GM19452 (cell line): ENCODE measurements at regions not wholly inside any gene's neighbourhood (a gene's known extent, or its start where the extent isn't known, plus 50 kb on each side); places are given as distances from the start of the nearest gene placed in this dataset.
"Not testable (repeated sequence)": the region's sequence is repeated elsewhere in the genome, so short reads cannot be mapped to it uniquely, and the experiment has no call there.

Experiments
- ATAC-seq: cut with Tn5 transposase; IDR thresholded peaks from one replicate; pipeline ENCODE4 v1.9.1; 2021; ENCODE audit not compliant: unreplicated experiment

DNA sequence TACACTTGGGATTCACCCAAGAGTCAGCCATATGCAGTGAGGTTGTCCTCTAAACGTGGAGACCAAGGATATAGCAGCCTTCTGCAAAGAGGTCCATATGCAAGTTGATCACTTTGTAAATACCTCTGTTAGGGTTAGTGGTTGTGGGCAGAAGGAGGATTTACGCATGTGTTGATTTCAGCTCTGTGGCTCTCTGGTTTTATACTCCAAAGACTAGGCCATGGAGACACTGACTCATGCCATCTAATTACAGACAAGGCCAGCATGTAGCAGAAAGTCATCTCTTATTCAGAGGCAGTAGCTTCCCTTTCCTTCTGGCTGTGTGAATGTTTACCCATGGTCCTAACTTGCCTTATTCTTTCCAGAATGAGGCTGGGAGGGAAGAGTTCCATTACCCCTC, 140.9 kb upstream of the GOLGA6L4 start:
- ATAC-seq, result not testable (repeated sequence)

DNA sequence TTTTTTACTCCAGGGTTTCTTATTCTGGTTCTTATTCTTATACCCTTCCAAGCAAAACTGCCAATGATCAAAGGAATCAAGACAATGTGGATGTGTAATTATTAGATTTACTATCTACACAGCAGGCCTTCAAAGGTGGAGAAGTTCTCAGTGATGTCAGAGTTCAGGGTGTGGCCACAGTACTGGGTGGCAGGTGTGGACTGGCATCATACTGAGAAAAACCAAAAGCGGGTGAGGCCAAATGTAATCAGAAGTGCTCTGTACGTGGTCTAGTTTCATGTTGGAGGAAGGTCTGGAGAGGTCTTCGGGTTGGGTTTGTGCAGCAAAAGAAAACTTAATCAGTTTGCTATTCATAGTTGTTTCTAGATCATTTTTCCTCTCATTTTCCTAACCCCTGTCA, 138.5 kb upstream of the GOLGA6L4 start:
- not testable (repeated sequence) for ATAC-seq

DNA sequence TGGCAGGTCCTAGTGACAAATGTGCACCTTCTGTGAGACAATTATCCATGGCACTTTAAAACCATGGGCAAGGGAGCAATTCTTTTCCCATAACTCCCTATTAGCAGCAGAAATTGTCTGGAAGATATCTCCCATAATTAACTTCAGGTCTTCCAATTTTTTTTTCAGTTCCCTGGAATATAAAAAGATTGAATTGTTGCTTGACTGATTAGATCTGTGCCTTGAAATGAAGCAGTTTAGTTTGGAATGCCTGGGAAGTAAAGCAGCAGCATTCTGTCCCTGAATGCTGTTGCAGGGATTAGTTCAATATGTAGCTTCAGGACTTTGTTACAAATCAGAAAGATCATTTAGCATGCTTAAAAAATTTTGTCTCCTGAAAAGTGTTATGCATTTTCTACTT, 137.0 kb upstream of the GOLGA6L4 start:
- no peak for ATAC-seq

DNA sequence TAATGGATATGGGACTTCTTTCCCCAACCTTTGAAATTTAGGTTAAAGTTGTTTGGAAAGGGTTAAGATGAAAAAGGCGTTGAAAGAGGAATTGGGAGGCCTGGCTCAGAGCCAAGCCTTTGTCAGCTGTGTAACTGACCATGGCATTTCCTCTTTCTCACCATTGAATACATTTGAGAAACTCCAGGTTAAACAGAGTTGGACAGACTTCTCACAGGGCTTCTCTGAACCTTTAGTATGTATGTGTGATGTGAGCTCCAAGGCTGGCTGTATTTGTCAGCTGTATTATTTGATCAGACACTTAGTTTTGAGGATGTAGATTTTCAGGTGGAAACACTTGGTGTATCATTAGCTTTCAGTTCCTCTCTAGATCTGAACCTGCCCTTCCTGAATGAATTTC, 136.4 kb upstream of the GOLGA6L4 start:
- no peak for ATAC-seq

DNA sequence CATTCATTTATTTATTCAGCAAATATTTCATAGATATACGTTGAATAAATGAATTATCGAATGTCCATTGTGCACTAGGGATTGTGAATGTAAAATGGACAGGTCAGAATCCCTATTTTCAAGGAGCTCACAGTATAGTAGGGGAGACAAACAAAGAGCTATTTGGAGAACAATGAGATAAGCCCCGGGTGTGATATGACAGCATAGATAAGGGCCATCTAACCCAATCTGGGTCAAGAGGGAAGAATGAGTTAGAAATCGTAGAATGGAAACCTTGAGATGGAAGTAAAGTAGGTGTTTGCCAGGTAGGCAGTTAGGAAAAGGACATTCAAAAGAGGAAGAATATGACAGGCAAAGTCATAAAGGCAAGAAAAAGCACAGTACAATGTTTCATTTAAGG, 132.2 kb upstream of the GOLGA6L4 start:
- no peak for ATAC-seq

DNA sequence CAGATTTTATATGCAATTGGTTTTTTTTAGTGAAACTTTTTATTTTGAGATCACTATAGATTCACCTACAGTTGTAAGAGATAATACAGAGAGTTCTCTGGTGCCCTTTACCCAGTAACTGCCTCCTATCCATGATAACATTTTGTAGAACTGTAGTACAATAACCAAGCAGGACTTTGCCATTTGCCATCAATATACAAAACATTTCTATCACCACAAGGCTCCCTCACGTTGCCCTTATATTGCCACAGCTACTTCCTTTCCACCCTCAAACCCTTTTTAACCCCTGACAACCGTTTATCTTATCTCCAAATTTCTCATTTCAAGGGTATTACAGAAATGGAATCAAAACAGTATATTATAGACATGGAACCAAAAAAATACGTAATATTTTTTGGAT, 130.7 kb upstream of the GOLGA6L4 start:
- ATAC-seq, result no peak

DNA sequence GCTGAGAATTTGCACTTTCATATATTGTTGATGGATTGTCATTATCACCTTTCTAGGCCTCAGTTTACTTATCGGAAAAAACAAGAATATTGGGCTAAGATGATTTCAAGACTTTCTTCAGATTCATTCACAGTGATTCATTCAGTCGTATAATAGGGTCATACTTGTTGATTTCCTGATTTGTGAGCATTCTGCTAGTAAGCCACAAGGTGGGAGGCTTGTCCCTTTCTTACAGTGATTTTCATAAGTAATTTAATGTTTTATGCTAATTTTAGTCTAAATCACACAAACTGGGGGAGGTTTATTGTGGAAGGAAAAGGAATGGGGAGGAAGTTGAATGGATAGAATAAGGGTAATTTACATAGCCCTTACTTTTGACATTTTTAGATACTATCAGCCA, 126.8 kb upstream of the GOLGA6L4 start:
- no peak for ATAC-seq

DNA sequence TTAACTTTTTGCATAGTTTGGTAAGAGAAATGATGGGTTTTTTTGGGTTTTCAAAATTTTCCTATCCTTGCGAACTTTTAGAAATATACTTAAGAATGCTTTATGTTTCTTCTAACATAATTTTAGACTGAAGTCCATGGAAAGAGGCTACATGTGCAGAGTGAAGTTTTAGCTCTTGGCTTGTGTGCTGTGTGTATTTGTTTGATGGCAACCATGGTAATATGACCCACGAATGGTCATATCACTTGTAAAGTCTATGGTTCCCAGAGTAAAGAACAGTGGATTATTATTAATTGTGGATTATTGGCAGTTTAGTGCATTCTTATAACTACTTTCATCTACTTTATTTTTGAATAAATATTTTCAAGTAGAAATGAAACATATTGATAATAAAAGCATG, 124.0 kb upstream of the GOLGA6L4 start:
- no peak for ATAC-seq

DNA sequence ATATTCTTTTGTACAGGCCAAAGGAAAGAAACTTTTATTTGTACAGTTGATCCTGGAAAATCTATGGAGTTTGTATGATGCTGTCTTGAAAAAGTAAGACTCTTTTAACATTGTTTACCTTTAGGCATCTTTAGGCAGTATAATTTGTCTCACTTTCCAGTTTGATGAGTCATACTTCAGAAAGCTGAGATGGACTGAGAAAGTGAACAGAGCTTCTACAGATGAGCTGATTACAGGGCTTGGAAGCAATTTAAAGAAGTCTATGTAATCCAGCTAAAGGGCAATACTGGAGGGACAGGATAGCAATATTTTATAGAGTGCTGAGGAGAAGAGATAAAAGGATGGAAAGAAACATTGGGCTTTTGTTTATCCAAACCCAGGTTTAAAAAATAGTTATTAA, 123.5 kb upstream of the GOLGA6L4 start:
- no peak for ATAC-seq

DNA sequence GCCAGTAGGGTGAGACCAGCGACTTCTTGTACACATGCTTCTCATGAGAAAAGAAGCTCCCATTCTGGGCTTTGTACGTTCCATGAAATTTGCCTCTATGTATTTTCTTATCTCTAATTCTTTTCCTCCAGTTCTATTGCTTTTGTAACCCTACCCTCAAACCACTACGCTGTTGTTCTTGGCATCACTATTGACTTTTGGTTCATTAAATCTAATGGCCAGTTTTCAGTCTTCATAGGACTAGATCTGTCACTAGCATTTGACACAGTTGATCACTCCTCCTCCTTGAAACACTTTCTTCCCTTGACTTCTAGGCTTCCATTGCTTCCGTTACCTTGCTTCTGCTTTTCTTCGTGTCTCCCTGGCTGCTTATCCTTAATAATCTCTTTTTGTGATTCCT, 121.7 kb upstream of the GOLGA6L4 start:
- no peak for ATAC-seq

DNA sequence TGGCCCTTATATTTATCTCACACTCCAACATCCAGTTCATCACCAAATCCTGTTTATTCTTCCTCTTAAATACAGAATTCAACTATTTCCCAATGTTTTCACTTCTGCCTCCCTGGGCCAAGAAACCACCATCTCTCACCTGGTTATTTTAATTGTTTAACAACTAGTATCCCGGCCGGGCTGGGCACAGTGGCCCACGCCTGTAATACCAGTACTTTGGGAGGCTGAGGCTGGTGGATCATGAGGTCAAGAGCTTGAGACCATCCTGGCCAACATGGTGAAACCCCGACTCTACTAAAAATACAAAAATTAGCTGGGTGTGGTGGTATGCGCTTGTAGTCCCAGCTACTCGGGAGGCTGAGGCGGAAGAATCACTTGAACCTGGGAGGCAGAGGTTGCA, 120.9 kb upstream of the GOLGA6L4 start:
- ATAC-seq, result not testable (repeated sequence)

DNA sequence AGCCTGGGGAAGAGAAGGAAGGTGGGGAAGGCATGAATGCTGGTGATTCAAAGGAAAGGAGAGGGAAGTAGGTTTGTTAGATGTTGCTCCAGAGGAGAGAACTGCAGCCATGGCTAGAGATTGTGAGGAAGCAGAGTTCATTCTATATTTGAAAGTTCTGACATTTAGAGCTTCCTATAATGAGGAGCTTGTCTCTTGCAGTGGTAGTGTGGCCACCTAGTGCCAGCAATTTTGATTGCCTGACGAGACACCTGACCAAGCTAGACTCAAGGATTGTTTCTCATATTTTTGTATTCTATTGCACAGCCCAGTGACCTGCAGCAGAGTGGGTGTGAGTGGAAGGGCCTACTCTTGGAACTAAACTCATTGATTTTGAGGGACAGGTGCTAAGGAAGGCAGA, 116.2 kb upstream of the GOLGA6L4 start:
- not testable (repeated sequence) for ATAC-seq

DNA sequence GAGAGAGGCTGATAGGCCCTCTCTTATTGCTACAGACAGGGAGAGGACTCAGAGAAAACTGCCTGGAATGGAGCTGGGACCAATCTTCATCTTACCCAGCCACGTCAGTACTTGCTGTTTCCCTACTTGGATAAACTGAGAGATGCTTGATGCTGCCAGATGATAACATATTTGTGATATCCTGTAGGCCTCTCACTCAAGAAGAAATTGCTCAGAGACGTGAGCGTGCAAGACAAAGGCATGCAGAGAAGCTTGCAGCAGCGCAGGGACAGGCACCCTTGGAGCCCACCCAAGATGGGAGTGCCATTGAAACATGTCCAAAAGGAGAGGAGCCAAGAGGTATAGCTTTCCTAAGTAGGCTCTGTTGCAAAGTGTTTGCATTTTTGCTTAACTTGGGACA, 114.7 kb upstream of the GOLGA6L4 start:
- not testable (repeated sequence) for ATAC-seq

DNA sequence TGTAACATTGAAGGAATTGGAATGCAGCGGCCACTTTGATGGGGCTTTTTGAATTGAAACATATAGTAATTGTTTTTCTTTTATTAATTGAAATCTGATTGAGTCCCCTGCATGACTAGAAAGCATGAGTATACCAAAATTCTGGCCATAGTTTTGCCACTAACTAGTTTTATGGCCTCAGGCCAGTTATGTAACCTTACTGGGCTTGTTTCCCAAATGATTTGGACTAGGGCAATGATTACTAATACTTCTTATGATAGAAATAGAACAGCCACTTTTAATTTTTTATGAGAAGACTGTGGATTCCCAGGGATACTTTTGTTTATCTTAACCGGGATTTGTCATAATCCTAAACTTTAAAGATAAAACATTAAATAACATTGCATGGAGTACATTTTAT, 106.9 kb upstream of the GOLGA6L4 start:
- not testable (repeated sequence) for ATAC-seq

DNA sequence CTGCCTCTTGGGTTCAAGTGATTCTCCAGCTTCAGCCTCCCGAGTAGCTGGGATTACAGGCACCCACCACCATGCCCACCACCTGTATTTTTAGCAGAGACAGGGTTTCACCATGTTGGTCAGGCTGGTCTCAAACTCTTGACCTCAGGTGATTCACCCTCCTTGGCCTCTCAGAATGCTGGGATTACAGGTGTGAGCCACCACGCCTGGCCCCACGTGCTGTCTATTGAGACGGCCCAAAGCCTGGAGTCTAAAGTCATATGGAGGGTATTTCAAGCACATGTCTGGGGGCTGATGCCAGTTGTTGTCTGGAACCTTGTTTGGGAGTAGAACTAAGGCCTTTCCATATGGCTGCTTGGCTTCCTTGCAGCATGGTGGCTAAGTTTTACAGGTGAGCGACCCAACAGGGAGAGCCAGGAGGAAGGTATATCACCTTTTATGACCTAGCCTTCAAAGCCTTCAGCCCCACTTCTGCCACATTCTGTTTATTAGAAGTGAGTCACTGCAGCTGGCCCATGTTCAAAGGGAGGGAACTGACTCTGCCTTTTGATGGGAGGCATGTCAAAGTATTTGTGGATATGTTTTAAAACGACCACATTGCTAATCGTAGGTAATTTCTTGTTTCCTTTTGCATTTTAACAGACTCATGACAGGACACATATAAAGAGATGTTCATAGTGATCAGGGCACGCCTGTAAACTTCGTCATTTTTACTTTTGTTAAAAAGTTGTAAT, 105.3 kb upstream of the GOLGA6L4 start:
- ATAC-seq, result not testable (repeated sequence)

DNA sequence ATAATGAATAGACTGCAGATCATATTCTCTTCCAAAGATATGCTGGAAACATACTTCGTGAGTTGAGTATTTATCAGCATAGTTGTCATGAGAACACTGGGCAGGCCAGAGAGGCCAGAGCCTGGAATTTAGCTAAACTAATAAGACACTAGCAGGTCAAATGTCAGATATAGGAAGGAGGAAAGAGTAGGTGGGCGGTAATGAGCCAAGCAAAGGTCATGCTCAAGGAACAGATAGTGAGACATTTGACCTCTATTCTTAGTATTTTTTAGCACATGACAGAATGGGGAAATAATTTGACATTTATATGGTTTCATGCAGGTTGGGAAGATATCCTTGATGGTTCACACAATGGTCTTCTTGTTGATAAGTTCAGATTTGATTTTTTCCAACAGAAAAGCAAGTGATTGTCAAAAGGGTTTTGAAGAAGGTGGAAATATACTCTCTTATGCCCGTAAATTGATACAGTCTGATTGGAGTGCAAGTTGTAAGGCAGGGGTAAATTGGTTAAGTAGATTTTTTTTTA, 99.6 kb upstream of the GOLGA6L4 start:
- ATAC-seq, result not testable (repeated sequence)

DNA sequence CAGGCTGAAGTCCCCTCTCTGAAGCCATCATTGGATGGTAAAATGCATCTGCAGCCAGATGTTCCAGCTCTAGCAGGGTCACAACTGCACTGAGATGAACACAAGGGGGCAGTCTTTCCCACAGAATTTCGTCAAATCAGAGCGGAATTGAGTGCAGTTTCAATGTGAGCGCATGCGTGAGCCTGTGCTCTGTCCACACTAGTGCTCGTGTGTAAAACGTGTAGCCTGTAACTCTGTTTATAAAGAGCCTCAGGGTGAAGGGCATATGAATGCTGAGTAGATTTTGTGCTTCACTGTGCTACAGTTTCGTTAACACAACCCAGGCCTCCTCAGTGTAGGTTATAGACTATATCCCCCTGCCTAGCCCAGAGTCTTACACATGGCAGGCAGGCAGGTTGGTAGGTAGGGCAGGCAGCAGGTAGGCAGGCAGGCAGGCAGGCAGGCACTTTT, 92.7 kb upstream of the GOLGA6L4 start:
- ATAC-seq, result peak; percentile 95

DNA sequence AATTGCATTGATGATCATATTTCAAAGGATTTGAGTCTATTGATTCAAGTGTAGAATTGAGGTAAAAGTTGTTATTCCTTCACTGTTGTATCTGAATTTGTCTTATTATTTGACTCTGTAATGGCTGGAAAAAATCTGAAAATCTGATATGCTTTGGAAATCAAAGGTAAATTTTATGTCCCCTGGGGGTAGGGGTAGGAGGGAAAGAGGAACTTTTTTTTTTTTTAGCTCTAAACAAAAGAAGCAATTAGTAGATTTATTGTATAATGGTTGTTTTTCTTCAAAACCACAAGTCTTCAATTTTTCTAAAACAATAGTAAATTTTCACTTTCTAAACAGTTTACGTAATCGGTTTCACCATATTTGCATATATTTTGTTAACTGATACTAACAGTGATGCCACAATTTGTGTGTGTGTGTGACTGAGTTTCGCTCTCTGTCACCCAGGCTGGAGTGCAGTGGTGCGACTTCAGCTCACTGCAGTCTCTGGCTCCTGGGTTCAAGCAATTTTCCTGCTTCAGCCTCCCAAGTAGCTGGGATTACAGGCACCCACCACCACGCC, 91.7 kb upstream of the GOLGA6L4 start:
- peak; percentile 56 for ATAC-seq

DNA sequence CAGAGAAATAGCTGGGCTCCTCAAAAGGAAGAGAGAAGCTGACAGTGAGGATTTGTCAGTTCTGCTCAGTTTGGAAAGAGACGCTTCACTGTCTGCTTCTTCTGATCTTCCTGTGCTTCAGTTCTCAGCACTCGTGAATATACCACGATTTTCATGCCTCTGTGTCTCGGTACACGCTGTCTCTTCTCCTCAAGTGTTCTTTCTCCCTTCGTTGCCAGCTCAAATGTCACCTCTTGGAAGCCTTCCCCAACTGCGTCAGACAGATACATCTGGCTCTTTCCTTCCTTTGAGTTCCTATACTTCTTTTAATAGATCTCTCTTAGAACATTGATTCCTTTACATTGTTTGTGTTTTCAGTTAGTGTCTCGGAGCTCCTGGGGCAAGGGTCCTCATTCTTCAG, 90.6 kb upstream of the GOLGA6L4 start:
- ATAC-seq, result not testable (repeated sequence)

DNA sequence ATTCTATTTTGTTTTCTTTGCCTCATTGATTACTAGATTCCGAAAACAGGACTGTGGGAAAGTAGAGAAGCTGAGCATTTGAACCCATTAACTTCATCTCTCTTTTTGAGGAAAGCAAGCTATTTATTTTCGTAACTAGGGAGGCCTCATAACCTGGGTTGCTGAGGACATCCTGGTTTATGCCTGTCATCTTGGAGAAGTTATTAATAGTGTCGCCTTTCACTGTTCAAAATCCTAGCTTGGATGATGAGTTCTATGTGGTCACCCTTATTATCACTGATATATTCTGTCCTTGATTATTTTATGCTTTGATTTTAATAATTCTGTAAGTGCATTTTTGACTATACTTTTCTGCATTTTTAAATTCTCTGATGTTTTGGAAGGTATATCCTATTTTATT, 89.3 kb upstream of the GOLGA6L4 start:
- not testable (repeated sequence) for ATAC-seq

DNA sequence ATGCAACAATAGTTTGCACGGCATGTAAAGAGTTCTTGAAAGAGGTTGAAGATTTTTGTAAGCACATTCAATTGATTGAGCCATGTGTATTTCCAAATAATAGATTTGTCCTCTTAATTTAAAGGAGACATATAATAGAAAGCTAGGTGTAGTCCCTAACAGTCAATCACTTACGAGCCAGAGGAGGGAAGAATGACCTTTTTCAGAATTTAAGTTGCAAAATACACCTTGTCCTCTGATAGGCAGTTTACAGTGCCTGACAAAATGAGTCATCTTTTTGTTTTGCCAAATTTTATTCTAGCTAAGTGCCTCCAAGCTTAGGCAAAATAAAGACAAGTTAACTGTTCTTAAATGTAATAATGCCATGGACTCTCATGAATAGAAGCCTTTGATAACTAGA, 88.3 kb upstream of the GOLGA6L4 start:
- ATAC-seq, result not testable (repeated sequence)

DNA sequence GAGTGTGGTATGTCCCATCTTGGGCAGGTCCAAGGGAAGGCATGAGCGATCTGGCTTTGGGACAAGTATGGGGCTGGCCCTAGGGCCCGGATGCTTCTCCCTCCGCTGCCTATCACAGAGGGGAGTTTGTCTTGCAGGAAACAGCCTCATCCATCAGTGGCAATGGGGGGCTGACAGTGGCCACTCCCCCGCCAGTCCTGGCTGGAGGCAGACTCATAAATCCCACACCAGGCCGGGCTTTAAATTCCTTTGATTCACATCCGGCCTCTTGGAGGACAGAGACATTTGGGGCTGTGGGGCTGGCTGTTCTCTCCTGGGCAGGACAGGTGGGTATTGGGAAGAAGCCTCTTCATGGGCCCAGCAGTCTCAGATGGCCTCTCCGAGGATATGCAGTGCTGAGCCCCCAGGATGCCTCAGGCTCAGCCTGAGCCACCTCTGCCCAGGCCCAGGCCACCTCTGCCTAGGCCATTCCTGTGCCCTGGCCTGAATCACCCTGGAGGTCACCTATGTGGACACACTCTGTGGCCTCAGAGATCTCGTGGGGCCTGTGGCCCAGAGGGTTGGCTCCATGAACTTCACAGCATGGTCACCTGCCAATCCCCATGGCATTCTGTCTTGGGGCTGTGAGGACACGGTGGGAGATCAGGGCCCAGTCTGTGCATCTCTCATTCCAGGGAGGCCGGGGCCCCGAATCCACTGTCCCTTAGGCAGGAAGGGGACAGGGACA, 84.2 kb upstream of the GOLGA6L4 start:
- ATAC-seq, result no peak
